Keratinocyte (primary cell): ENCODE measurements at regions not wholly inside any gene's neighbourhood (a gene's known extent, or its start where the extent isn't known, plus 50 kb on each side); places are given as distances from the start of the nearest gene placed in this dataset.

Experiments
- DNase-seq: peaks from one replicate; pipeline ENCODE4 v3.0.0-alpha.2; 2011; ENCODE audit warnings: low read depth, missing footprints, low spot score
- FAIRE-seq: peaks from 2 replicates; lab custom pipeline; 2011; peaks lifted over from hg19 to GRCh38; lab: Jason Lieb, UNC
- H2AFZ ChIP-seq: 2 replicates; pipeline ENCODE4 v1.6.0; 2012; ENCODE audit warnings: low read length, control low read depth, inconsistent platforms; ENCODE audit not compliant: control insufficient read depth
- H3K27ac ChIP-seq: 2 replicates; pipeline ENCODE4 v1.5.1; 2011; ENCODE audit warnings: low read length; ENCODE audit not compliant: control insufficient read depth, insufficient read depth
- H3K27me3 ChIP-seq: 3 replicates; pipeline ENCODE4 v1.6.0; 2011; ENCODE audit warnings: low read length; ENCODE audit not compliant: control insufficient read depth, insufficient read depth; ENCODE audit errors: extremely low read depth
- H3K36me3 ChIP-seq, 2 experiments: 2 replicates in 1 of 2; 3 replicates in 1 of 2; pipeline ENCODE4 v1.5.1; 2011; ENCODE audit warnings: low read length in 2 of 2, mild to moderate bottlenecking in 1 of 2; ENCODE audit not compliant: control insufficient read depth in 2 of 2, insufficient read depth in 2 of 2; ENCODE audit errors: extremely low read depth in 1 of 2
- H3K4me1 ChIP-seq: 3 replicates; pipeline ENCODE4 v1.5.1; 2011; ENCODE audit warnings: low read length; ENCODE audit not compliant: control insufficient read depth, insufficient read depth; ENCODE audit errors: extremely low read depth
- H3K4me2 ChIP-seq: 3 replicates; pipeline ENCODE4 v1.6.0; 2011; ENCODE audit warnings: low read depth, low read length; ENCODE audit not compliant: control insufficient read depth, insufficient read depth; ENCODE audit errors: extremely low read depth
- H3K4me3 ChIP-seq, 3 experiments: fragments of 200-600 bp in 1 of 3; sonication (generic) in 1 of 3; 2 replicates in 2 of 3; 3 replicates in 1 of 3; pipeline ENCODE4 v1.5.1; 2011 to 2016; ENCODE audit warnings: low read length in 3 of 3, mild to moderate bottlenecking in 3 of 3, control low read depth in 2 of 3, inconsistent platforms in 1 of 3, low read depth in 1 of 3, mixed read lengths in 1 of 3, mixed run types in 1 of 3, moderate library complexity in 1 of 3; ENCODE audit not compliant: control insufficient read depth in 2 of 3, insufficient read depth in 2 of 3; ENCODE audit errors: extremely low read depth in 1 of 3
- H3K79me2 ChIP-seq: 2 replicates; pipeline ENCODE4 v1.6.0; 2012; ENCODE audit warnings: low read length; ENCODE audit not compliant: control insufficient read depth, insufficient read depth
- H3K9ac ChIP-seq: 3 replicates; pipeline ENCODE4 v1.6.0; 2011; ENCODE audit warnings: low read length; ENCODE audit not compliant: control insufficient read depth, insufficient read depth; ENCODE audit errors: extremely low read depth
- H3K9me1 ChIP-seq: 3 replicates; pipeline ENCODE4 v1.6.0; 2011; ENCODE audit warnings: low read length; ENCODE audit not compliant: control insufficient read depth, insufficient read depth; ENCODE audit errors: extremely low read depth
- H3K9me3 ChIP-seq: 2 replicates; pipeline ENCODE4 v1.5.1; 2012; ENCODE audit warnings: low read depth, low read length; ENCODE audit not compliant: control insufficient read depth
- H4K20me1 ChIP-seq: 3 replicates; pipeline ENCODE4 v1.6.0; 2011; ENCODE audit warnings: low read length; ENCODE audit not compliant: control insufficient read depth, insufficient read depth; ENCODE audit errors: extremely low read depth
- CTCF ChIP-seq, 3 experiments: IDR thresholded peaks in 1 of 3; conservative IDR thresholded peaks in 1 of 3; optimal IDR thresholded peaks in 1 of 3; 2 replicates in 2 of 3; 3 replicates in 1 of 3; pipeline versions ENCODE3 to v1.5.1; 2011; ENCODE audit warnings: low read length in 3 of 3, mild to moderate bottlenecking in 3 of 3, moderate library complexity in 2 of 3, control low read depth in 1 of 3, inconsistent platforms in 1 of 3; ENCODE audit not compliant: insufficient read depth in 2 of 3; ENCODE audit errors: extremely low read depth in 1 of 3
- EZH2 ChIP-seq: IDR thresholded peaks from one replicate; pipeline ENCODE4 v1.6.1; 2012; ENCODE audit warnings: inconsistent platforms, mild to moderate bottlenecking, low read length, moderate library complexity
- dilution Hi-C: fragments of 300-500 bp; cut with MboI; formaldehyde crosslinking; loops from one replicate; pipeline ENCODE4 v1.7.0; 2020; ENCODE audit warnings: low sequenced_read_pairs; ENCODE audit not compliant: extremely low pct_ligation_motif_present

- no peak for FAIRE-seq
- H3K9me3 ChIP-seq: no peaks in the 10 kb centered on the region
- H3K27ac ChIP-seq: no peak overlapping the region
- no peaks in the 10 kb centered on the region for H3K27me3 ChIP-seq
- no peak overlapping the region for H3K4me2 ChIP-seq
- H4K20me1 ChIP-seq: no peaks in the 10 kb centered on the region
- no peaks in the 10 kb centered on the region for H3K9me1 ChIP-seq
- TF ChIP-seq CTCF (optimal IDR thresholded peaks at IDR 0.05 in 1 of 3, IDR thresholded peaks at IDR 0.05 in 1 of 3, conservative IDR thresholded peaks at IDR 0.05 in 1 of 3; ENCODE audit: extremely low read depth in 1 of 3, insufficient read depth in 2 of 3, low read length in 3 of 3) (no peak), EZH2 (no peak)
- H2AFZ ChIP-seq: no peak overlapping the region
- DNase-seq: no peak
- H3K4me3 ChIP-seq: no peak overlapping the region
- H3K36me3 ChIP-seq: no peaks in the 10 kb centered on the region
- no peak overlapping the region for H3K9ac ChIP-seq
- no peaks in the 10 kb centered on the region for H3K79me2 ChIP-seq
- dilution Hi-C loops: no loop called here
- peaks cover 13% of the 10 kb centered on the region for H3K4me1 ChIP-seq
These were observed 442.8 kb downstream of the ATP23 start for GRCh38 chr12:58384196-58384595.

- H2AFZ ChIP-seq: peak overlapping the region; percentile 14
- H3K27ac ChIP-seq: no peak overlapping the region
- dilution Hi-C loops: no loop called here
- no peaks in the 10 kb centered on the region for H4K20me1 ChIP-seq
- H3K79me2 ChIP-seq: no peaks in the 10 kb centered on the region
- FAIRE-seq (no peak), DNase-seq (no peak)
- H3K9ac ChIP-seq: no peak overlapping the region
- no peaks in the 10 kb centered on the region for H3K9me1 ChIP-seq
- H3K4me2 ChIP-seq: no peak overlapping the region
- no peak overlapping the region for H3K4me3 ChIP-seq
- H3K36me3 ChIP-seq: no peaks in the 10 kb centered on the region
- no peaks in the 10 kb centered on the region for H3K27me3 ChIP-seq
- no peak for TF ChIP-seq CTCF (optimal IDR thresholded peaks at IDR 0.05 in 1 of 3, IDR thresholded peaks at IDR 0.05 in 1 of 3, conservative IDR thresholded peaks at IDR 0.05 in 1 of 3; ENCODE audit: extremely low read depth in 1 of 3, insufficient read depth in 2 of 3, low read length in 3 of 3)
- TF ChIP-seq EZH2: no peak
- H3K4me1 ChIP-seq: peaks cover 13% of the 10 kb centered on the region
- H3K9me3 ChIP-seq: no peaks in the 10 kb centered on the region
These were observed 444.8 kb downstream of the ATP23 start for GRCh38 chr12:58386136-58386535.
